IMR-90 (cell line): ENCODE measurements at regions not wholly inside any gene's neighbourhood (a gene's known extent, or its start where the extent isn't known, plus 50 kb on each side); places are given as distances from the start of the nearest gene placed in this dataset.

Source experiments
- ATAC-seq: fragments of 200-7000 bp; cut with Tn5 transposase; 2 replicates; pipeline ENCODE4 v1.9.1; 2020; ENCODE audit warnings: low read depth, mild to moderate bottlenecking, moderate library complexity
- BruUV-seq: library from RNA; stranded (reverse); fragments of 400-500 nt; replicated peaks from 2 replicates; lab custom pipeline; 2021; lab: Mats Ljungman, UMichigan
- CTCF ChIA-PET: fragments of 300-600 bp; formaldehyde crosslinking; extraction: SDS; loops from one replicate; lab custom pipeline; 2021; ENCODE audit warnings: antibody characterized with exemption; lab: Yijun Ruan, JAX
- POLR2A ChIA-PET: fragments of 300-600 bp; sonication (Branson Sonifier 250); formaldehyde crosslinking; loops from one replicate; lab custom pipeline; 2022; ENCODE audit warnings: antibody characterized with exemption; ENCODE audit not compliant: unreplicated experiment; lab: Charles Lee
- DNase-seq: peaks from one replicate; pipeline ENCODE4 v3.0.0; 2013
- H2AFZ ChIP-seq: replicated peaks from 2 replicates; pipeline ENCODE3; 2013; ENCODE audit warnings: low read length, mild to moderate bottlenecking; ENCODE audit not compliant: poor library complexity
- H2AK5ac ChIP-seq: 2 replicates; pipeline ENCODE4 v1.6.1; 2013; ENCODE audit warnings: low read depth, low read length, inconsistent platforms
- H2AK9ac ChIP-seq: replicated peaks from 2 replicates; pipeline ENCODE3; 2013; ENCODE audit warnings: mild to moderate bottlenecking, low read depth, low read length, moderate library complexity; ENCODE audit not compliant: poor library complexity
- H2BK120ac ChIP-seq: 2 replicates; pipeline ENCODE4 v1.6.1; 2013; ENCODE audit warnings: low read depth, low read length, inconsistent platforms
- H2BK15ac ChIP-seq: 3 replicates; pipeline ENCODE4 v1.6.1; 2013; ENCODE audit warnings: low read depth, low read length, inconsistent platforms
- H2BK20ac ChIP-seq: 2 replicates; pipeline ENCODE4 v1.6.1; 2013; ENCODE audit warnings: low read depth, mild to moderate bottlenecking, inconsistent platforms, low read length, moderate library complexity
- H2BK5ac ChIP-seq: 2 replicates; pipeline ENCODE4 v1.6.1; 2013; ENCODE audit warnings: mild to moderate bottlenecking, low read depth, low read length, inconsistent platforms; ENCODE audit not compliant: poor library complexity, severe bottlenecking
- H3K14ac ChIP-seq: replicated peaks from 2 replicates; pipeline ENCODE4 v1.6.1; 2013; ENCODE audit warnings: low read depth, low read length, inconsistent platforms
- H3K18ac ChIP-seq: 2 replicates; pipeline ENCODE4 v1.6.1; 2013; ENCODE audit warnings: low read depth, low read length, control low read depth
- H3K23ac ChIP-seq: 2 replicates; pipeline ENCODE4 v1.6.1; 2013; ENCODE audit warnings: low read depth, low read length, inconsistent platforms
- H3K27ac ChIP-seq: 2 replicates; pipeline ENCODE4 v1.5.1; 2013; ENCODE audit warnings: mild to moderate bottlenecking, control low read depth, low read length; ENCODE audit not compliant: insufficient read depth
- H3K27me3 ChIP-seq: 2 replicates; pipeline ENCODE4 v1.6.1; 2013; ENCODE audit warnings: low read length; ENCODE audit not compliant: control insufficient read depth, insufficient read depth
- H3K36me3 ChIP-seq: 2 replicates; pipeline ENCODE4 v1.6.1; 2013; ENCODE audit warnings: low read length, mixed read lengths; ENCODE audit not compliant: control insufficient read depth, insufficient read depth
- H3K4ac ChIP-seq: 2 replicates; pipeline ENCODE4 v1.6.1; 2013; ENCODE audit warnings: low read depth, low read length, inconsistent platforms
- H3K4me1 ChIP-seq: 2 replicates; pipeline ENCODE4 v1.6.1; 2013; ENCODE audit warnings: low read length, mixed read lengths; ENCODE audit not compliant: control insufficient read depth, insufficient read depth
- H3K4me2 ChIP-seq: 2 replicates; pipeline ENCODE4 v1.6.1; 2013; ENCODE audit warnings: low read depth, mild to moderate bottlenecking, control low read depth, low read length, moderate library complexity
- H3K4me3 ChIP-seq: 2 replicates; pipeline ENCODE4 v1.5.1; 2013; ENCODE audit warnings: low read depth, mild to moderate bottlenecking, control low read depth, low read length, moderate library complexity; ENCODE audit not compliant: insufficient read depth
- H3K56ac ChIP-seq: 2 replicates; pipeline ENCODE4 v1.6.1; 2013; ENCODE audit warnings: low read length, inconsistent platforms; ENCODE audit not compliant: insufficient read depth; ENCODE audit errors: extremely low read depth
- H3K79me1 ChIP-seq, 2 experiments: 2 replicates each; pipeline ENCODE4 v1.6.1; 2013; ENCODE audit warnings: low read length in 2 of 2, inconsistent platforms in 1 of 2, low read depth in 1 of 2
- H3K9ac ChIP-seq: 2 replicates; pipeline ENCODE4 v1.6.1; 2013; ENCODE audit warnings: low read depth, low read length, control low read depth
- H3K9me1 ChIP-seq: 2 replicates; pipeline ENCODE4 v1.6.1; 2013; ENCODE audit warnings: low read length, inconsistent platforms; ENCODE audit not compliant: insufficient read depth
- H3K9me3 ChIP-seq: 2 replicates; pipeline ENCODE4 v1.6.1; 2013; ENCODE audit warnings: low read length; ENCODE audit not compliant: control insufficient read depth, insufficient read depth
- H4K20me1 ChIP-seq: 2 replicates; pipeline ENCODE4 v1.6.1; 2013; ENCODE audit warnings: low read length, inconsistent platforms; ENCODE audit not compliant: insufficient read depth
- H4K5ac ChIP-seq: 2 replicates; pipeline ENCODE4 v1.6.1; 2013; ENCODE audit warnings: mild to moderate bottlenecking, low read depth, low read length, control low read depth
- H4K8ac ChIP-seq, 2 experiments: 2 replicates each; pipeline ENCODE4 v1.6.1; 2013; ENCODE audit warnings: low read depth in 2 of 2, low read length in 2 of 2, control low read depth in 1 of 2, inconsistent platforms in 1 of 2
- H4K91ac ChIP-seq: 2 replicates; pipeline ENCODE4 v1.6.1; 2013; ENCODE audit warnings: low read depth, low read length, inconsistent platforms; ENCODE audit not compliant: insufficient read depth
- BHLHE40 ChIP-seq: fragments of 150-350 bp; IDR thresholded peaks from 2 replicates; pipeline ENCODE4 v1.6.1; 2016; ENCODE audit warnings: mild to moderate bottlenecking, low read depth, low read length
- CEBPB ChIP-seq: IDR thresholded peaks from 2 replicates; pipeline ENCODE4 v1.6.1; 2012; ENCODE audit warnings: low read depth, low read length, improper control_type of control experiment
- CHD1 ChIP-seq: IDR thresholded peaks from 2 replicates; pipeline ENCODE4 v1.6.1; 2012; ENCODE audit warnings: low read depth, low read length, improper control_type of control experiment
- FOS ChIP-seq: fragments of 150-350 bp; IDR thresholded peaks from 2 replicates; pipeline ENCODE4 v1.6.1; 2016; ENCODE audit warnings: low read depth, low read length
- MAFK ChIP-seq: IDR thresholded peaks from 2 replicates; pipeline ENCODE4 v1.6.1; 2012; ENCODE audit warnings: low read depth, low read length, improper control_type of control experiment
- MAZ ChIP-seq: IDR thresholded peaks from 2 replicates; pipeline ENCODE4 v1.6.1; 2012; ENCODE audit warnings: low read depth, mild to moderate bottlenecking, low read length, improper control_type of control experiment, moderate library complexity, borderline replicate concordance
- MXI1 ChIP-seq: IDR thresholded peaks from 2 replicates; pipeline ENCODE4 v1.6.1; 2012; ENCODE audit warnings: low read depth, mild to moderate bottlenecking, low read length, moderate library complexity, borderline replicate concordance
- POLR2A ChIP-seq: IDR thresholded peaks from 2 replicates; pipeline ENCODE4 v1.6.1; 2012; ENCODE audit warnings: mild to moderate bottlenecking, low read depth, low read length
- RAD21 ChIP-seq: IDR thresholded peaks from 2 replicates; pipeline ENCODE4 v1.6.1; 2012; ENCODE audit warnings: low read length, improper control_type of control experiment
- RCOR1 ChIP-seq: IDR thresholded peaks from 2 replicates; pipeline ENCODE4 v1.6.1; 2012; ENCODE audit warnings: mild to moderate bottlenecking, low read length, improper control_type of control experiment; ENCODE audit not compliant: insufficient replicate concordance
- RFX5 ChIP-seq: IDR thresholded peaks from 2 replicates; pipeline ENCODE4 v1.8.0; 2012; ENCODE audit warnings: low read depth, mild to moderate bottlenecking, low read length, moderate library complexity
- SMC3 ChIP-seq: fragments of 150-350 bp; IDR thresholded peaks from 2 replicates; pipeline ENCODE4 v1.6.1; 2016; ENCODE audit warnings: low read depth, mild to moderate bottlenecking, antibody characterized with exemption, low read length, moderate library complexity
- WGBS, 2 experiments: methylation state at CpG; one replicate each; pipeline versions ENCODE4 v1.1.5 to v1.1.7; 2013; ENCODE audit warnings: missing lambda C conversion rate in 2 of 2; ENCODE audit not compliant: insufficient read length in 1 of 2; ENCODE audit errors: extremely low coverage in 2 of 2; 5-methylcytosine and 5-hydroxymethylcytosine counted together
- dilution Hi-C: fragments of 300-500 bp; cut with HindIII; formaldehyde crosslinking; loops from one replicate; pipeline ENCODE4 v1.14.3; 2018; ENCODE audit warnings: low sequenced_read_pairs; ENCODE audit not compliant: unreplicated experiment
- in situ Hi-C: fragments of 300-500 bp; cut with MboI; formaldehyde crosslinking; loops from 3 replicates; pipeline ENCODE4 v1.14.3; 2019; ENCODE audit warnings: low sequenced_read_pairs, inconsistent platforms, mixed read lengths
- intact Hi-C: fragments of 100-400 bp; cut with micrococcal nuclease; formaldehyde crosslinking; loops from 2 replicates; pipeline ENCODE4 v1.10.0; 2022
- TF ChIP-seq, protein P1 (sequence below): fragments of 150-350 bp; IDR thresholded peaks from 2 replicates; pipeline ENCODE4 v1.6.1; 2016; ENCODE audit warnings: low read depth, mild to moderate bottlenecking, low read length, moderate library complexity, borderline replicate concordance
- TF ChIP-seq, protein P2 (sequence below): fragments of 150-350 bp; IDR thresholded peaks from 2 replicates; pipeline ENCODE4 v1.6.1; 2017; ENCODE audit warnings: mild to moderate bottlenecking, antibody characterized with exemption, low read length, low read depth

DNA sequence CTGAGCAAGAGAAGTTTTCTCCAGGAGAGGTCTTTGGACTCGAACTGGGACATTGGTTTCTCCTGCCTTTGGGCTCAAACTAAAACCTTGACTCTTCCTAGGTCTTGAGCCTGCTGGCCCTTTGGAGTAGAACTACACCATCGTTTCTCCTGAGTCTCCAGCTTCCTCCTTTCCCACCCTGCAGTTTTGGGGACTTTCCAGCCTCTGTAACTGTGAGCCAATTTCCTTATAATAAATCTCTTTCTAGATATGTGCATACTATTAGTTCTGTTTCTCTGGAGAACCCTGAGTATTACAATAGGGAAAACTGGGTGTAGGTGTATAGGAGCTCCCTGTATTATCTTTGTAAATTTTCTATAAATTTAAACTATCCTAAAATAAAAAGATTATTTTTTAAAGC lies 219.8 kb upstream of the AGAP1 start:
- Histone ChIP-seq H3K4me1 (peaks cover 6% of the 10 kb centered on the region), H4K91ac (no peak overlapping the region), H4K20me1 (no peaks in the 10 kb centered on the region), H3K79me1 (no peaks in the 10 kb centered on the region), H3K56ac (no peak overlapping the region), H2BK5ac (no peak overlapping the region), H3K14ac (no peak overlapping the region), H2AK9ac (no peak overlapping the region), H3K4me2 (no peak overlapping the region), H2BK20ac (no peak overlapping the region), H3K36me3 (no peaks in the 10 kb centered on the region), H3K4ac (no peak overlapping the region), H3K27ac (no peak overlapping the region), H3K4me3 (no peak overlapping the region), H3K9ac (no peak overlapping the region), H3K23ac (no peak overlapping the region), H3K18ac (no peak overlapping the region), H3K9me1 (no peaks in the 10 kb centered on the region), H4K8ac (no peak overlapping the region), H2BK120ac (no peak overlapping the region), H3K27me3 (no peaks in the 10 kb centered on the region; the same call in 1 of the 2 replicates), H2AK5ac (no peak overlapping the region), H2BK15ac (no peak overlapping the region), H2AFZ (no peak overlapping the region), H4K5ac (no peak overlapping the region), H3K9me3 (no peaks in the 10 kb centered on the region)
- in situ Hi-C loops (no loop called here), dilution Hi-C loops (no loop called here), intact Hi-C loops (no loop called here)
- ChIA-PET CTCF (no interaction called here), POLR2A (no interaction called here)
- no peak for ATAC-seq
- TF ChIP-seq, protein P1, sequence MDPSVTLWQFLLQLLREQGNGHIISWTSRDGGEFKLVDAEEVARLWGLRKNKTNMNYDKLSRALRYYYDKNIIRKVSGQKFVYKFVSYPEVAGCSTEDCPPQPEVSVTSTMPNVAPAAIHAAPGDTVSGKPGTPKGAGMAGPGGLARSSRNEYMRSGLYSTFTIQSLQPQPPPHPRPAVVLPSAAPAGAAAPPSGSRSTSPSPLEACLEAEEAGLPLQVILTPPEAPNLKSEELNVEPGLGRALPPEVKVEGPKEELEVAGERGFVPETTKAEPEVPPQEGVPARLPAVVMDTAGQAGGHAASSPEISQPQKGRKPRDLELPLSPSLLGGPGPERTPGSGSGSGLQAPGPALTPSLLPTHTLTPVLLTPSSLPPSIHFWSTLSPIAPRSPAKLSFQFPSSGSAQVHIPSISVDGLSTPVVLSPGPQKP = no peak
- no peak for TF ChIP-seq RAD21
- no peak for TF ChIP-seq RFX5
- no peak for TF ChIP-seq FOS
- no peak for TF ChIP-seq BHLHE40
- no peak for TF ChIP-seq MAZ
- TF ChIP-seq, protein P2, sequence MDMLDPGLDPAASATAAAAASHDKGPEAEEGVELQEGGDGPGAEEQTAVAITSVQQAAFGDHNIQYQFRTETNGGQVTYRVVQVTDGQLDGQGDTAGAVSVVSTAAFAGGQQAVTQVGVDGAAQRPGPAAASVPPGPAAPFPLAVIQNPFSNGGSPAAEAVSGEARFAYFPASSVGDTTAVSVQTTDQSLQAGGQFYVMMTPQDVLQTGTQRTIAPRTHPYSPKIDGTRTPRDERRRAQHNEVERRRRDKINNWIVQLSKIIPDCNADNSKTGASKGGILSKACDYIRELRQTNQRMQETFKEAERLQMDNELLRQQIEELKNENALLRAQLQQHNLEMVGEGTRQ = no peak
- TF ChIP-seq RCOR1 = no peak
- TF ChIP-seq SMC3 = no peak
- TF ChIP-seq MXI1 = no peak
- TF ChIP-seq CHD1 = no peak
- TF ChIP-seq MAFK = no peak
- TF ChIP-seq POLR2A = no peak
- TF ChIP-seq CEBPB = no peak
- no TSS peak for BruUV-seq
- WGBS, 2 experiments = 63% methylated on average over 1 of the region's 2 CpGs; no CpG with 5 or more reads in 1 of the 2 experiments
- no peak for DNase-seq
